ENCODE measurements at regions not wholly inside any gene's neighbourhood (a gene's known extent, or its start where the extent isn't known, plus 50 kb on each side); places are given as distances from the start of the nearest gene placed in this dataset.

- intact Hi-C loops (cut with DNase I) = no loop called here
- Histone ChIP-seq H3K36me3 (no peaks in the 10 kb centered on the region), H3K27ac (no peak overlapping the region), H3K27me3 (no peaks in the 10 kb centered on the region), H3K4me1 (no peaks in the 10 kb centered on the region), H3K4me3 (no peak overlapping the region), H3K9me3 (peaks cover 0 to 7% of the 10 kb centered on the region in 2 donors)
- DNase-seq (no peak), ATAC-seq (no peak)
- no peak for TF ChIP-seq CTCF (IDR thresholded peaks at IDR 0.05)
Observed at GRCh38 chr10:53543410-53543809, 770.8 kb upstream of the MBL2 start.

DNA sequence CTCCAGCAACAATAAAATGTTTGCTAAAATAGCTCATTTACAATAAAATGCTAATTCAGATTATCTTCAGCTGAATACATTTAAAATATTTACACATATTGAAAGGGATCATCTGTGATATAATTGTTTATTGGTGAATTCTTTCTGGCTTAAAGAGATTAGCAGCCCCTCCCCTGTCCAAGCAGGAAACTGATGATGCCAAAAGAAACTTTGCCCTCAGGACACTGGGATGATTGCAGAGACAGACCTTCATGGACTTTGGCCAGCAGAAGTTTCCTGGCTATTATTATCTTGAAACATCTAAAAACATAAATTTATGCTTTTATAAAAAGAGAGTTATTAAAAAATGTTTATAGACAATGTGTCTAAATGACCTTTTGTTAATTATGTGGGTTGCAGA lies 764.9 kb upstream of the MBL2 start:
- ATAC-seq = no peak
- DNase-seq = no peak

DNA sequence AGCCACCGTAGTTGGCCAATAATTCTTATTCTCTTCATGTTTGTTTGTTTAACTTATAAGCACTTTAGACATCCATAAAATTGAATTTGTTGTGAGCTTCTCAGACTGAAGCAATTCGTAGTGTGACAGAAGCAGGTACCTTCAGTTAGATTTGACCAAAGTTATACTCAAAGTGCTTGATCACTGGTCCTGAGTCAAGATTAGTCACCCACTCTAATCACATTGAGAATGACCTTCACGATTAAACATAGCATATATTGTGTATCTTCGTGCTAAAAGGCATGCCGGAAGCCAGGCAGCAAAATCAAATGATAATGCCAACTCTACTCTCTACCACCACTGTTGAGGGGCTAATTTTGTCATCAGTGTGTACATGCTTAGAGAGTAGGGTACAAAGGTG lies 763.7 kb upstream of the MBL2 start:
- Histone ChIP-seq H3K27me3 (no peaks in the 10 kb centered on the region), H3K27ac (no peak overlapping the region), H3K36me3 (no peaks in the 10 kb centered on the region), H3K4me1 (no peaks in the 10 kb centered on the region), H3K9me3 (no peaks in the 10 kb centered on the region), H3K4me3 (no peak overlapping the region)
- intact Hi-C loops (cut with DNase I) = no loop called here
- ATAC-seq (no peak), DNase-seq (no peak)
- no peak for TF ChIP-seq CTCF (IDR thresholded peaks at IDR 0.05)

More for the DNA sequence above, 764.9 kb upstream of the MBL2 start:
- no peak overlapping the region for H3K27ac ChIP-seq
- no peaks in the 10 kb centered on the region for H3K4me1 ChIP-seq
- H3K27me3 ChIP-seq = no peaks in the 10 kb centered on the region
- no peak for TF ChIP-seq CTCF (IDR thresholded peaks at IDR 0.05)
- H3K4me3 ChIP-seq = no peak overlapping the region
- no peaks in the 10 kb centered on the region for H3K9me3 ChIP-seq
- no peaks in the 10 kb centered on the region for H3K36me3 ChIP-seq
- intact Hi-C loops (cut with DNase I) = no loop called here

DNA sequence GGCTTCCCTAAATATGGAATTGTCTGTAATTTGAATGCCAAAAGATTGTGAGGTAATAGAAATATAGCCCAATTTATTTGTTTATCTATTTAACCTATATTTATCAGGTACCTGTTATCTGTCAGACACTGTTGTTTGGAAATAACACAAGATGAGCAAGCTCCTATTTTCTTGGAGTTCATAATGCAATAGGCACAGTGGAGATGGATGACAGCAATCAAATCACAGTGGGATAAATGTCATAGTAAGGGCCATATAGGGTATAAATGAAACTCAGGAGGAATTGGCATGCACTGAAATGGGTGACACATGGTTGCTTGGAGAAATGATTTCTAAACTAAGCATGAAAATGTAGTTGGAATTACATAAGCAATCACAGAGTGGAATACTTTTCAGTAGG lies 761.8 kb upstream of the MBL2 start:
- H3K36me3 ChIP-seq = no peaks in the 10 kb centered on the region
- no peak overlapping the region for H3K27ac ChIP-seq
- H3K4me1 ChIP-seq = no peaks in the 10 kb centered on the region
- intact Hi-C loops (cut with DNase I) = no loop called here
- ATAC-seq (no peak), DNase-seq (no peak)
- H3K4me3 ChIP-seq = no peak overlapping the region
- H3K27me3 ChIP-seq = no peaks in the 10 kb centered on the region
- H3K9me3 ChIP-seq = no peaks in the 10 kb centered on the region
- TF ChIP-seq CTCF (IDR thresholded peaks at IDR 0.05) = no peak

DNA sequence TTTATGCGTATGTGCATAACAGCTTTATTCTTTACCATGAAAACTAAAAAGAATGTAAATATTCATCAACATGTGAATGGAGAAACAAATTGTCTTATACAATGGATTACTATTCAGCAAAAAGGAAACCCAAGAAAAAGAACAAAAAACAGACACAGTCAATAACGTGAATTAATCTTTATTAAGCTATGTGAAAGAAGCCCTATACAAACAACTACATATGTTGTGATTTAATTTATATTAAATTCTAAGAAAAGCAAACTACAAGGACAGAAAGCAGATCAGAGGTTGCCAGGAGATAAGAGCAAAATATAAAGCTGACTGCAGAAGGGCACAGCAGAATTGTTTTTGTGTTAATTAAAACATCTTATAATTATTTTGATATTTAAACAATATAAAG lies 756.4 kb upstream of the MBL2 start:
- Histone ChIP-seq H3K4me3 (no peak overlapping the region), H3K27me3 (no peaks in the 10 kb centered on the region), H3K4me1 (no peaks in the 10 kb centered on the region), H3K27ac (no peak overlapping the region), H3K36me3 (no peaks in the 10 kb centered on the region), H3K9me3 (no peaks in the 10 kb centered on the region)
- no peak for TF ChIP-seq CTCF (IDR thresholded peaks at IDR 0.05)
- intact Hi-C loops (cut with DNase I) = no loop called here
- DNase-seq = no peak
- ATAC-seq = no peak

All from left lung (tissue), 4 donors.